Spleen (tissue), 7 donors: ENCODE measurements at regions not wholly inside any gene's neighbourhood (a gene's known extent, or its start where the extent isn't known, plus 50 kb on each side); places are given as distances from the start of the nearest gene placed in this dataset.
"Not testable (repeated sequence)": the region's sequence is repeated elsewhere in the genome, so short reads cannot be mapped to it uniquely, and the experiment has no call there.

Experiments
- CTCF ChIP-seq, 11 experiments: fragments of 200-600 bp in 7 of 11; fragments of 450-650 bp in 4 of 11; sonication (generic) in 4 of 11; IDR thresholded peaks in 8 of 11; conservative IDR thresholded peaks in 3 of 11; 1 replicate in 7 of 11; 2 replicates in 4 of 11; pipeline versions ENCODE4 v1.4.0 to v1.8.0; 2016 to 2021; ENCODE audit warnings: antibody characterized with exemption in 11 of 11, inconsistent platforms in 4 of 11, mild to moderate bottlenecking in 1 of 11
- POLR2AphosphoS5 ChIP-seq, 3 donors: sonication (generic); formaldehyde crosslinking; IDR thresholded peaks; one replicate each; pipeline ENCODE4 v1.5.1; 2017; ENCODE audit warnings: antibody characterized with exemption in 3 of 3
- donor health status: DM: no; HTN: no; CAD: no; lungs with moderate emphysema.
- donor health status: DM: no; HTN: no; CAD: no.
- donor health status: DM: no; HTN: no; CAD: no.

GRCh38 chr13:24981181-24981803 is 114.6 kb upstream of the PABPC3 start:
- not testable (repeated sequence) for TF ChIP-seq CTCF (IDR thresholded peaks at IDR 0.05 in 8 of 11, conservative IDR thresholded peaks at IDR 0.05 in 3 of 11); POLR2AphosphoS5 (IDR thresholded peaks at IDR 0.05)
